Inflammatory macrophage treated with lipopolysaccharide for 1 hour (primary cell): ENCODE measurements at regions not wholly inside any gene's neighbourhood (a gene's known extent, or its start where the extent isn't known, plus 50 kb on each side); places are given as distances from the start of the nearest gene placed in this dataset.
"Not testable (repeated sequence)": the region's sequence is repeated elsewhere in the genome, so short reads cannot be mapped to it uniquely, and the experiment has no call there.

ENCODE experiments used
- DNase-seq, 2 donors: peaks; one replicate each; pipeline ENCODE4 v3.0.0-alpha.2; 2020 to 2022

- DNase-seq, result no peak
Observed at GRCh38 chr21:41630917-41631316, 123.0 kb upstream of the TMPRSS2 start.

- DNase-seq, result no peak
Observed at GRCh38 chr21:41630249-41630648, 122.3 kb upstream of the TMPRSS2 start.

GRCh38 chr21:41628256-41628655, 120.3 kb upstream of the TMPRSS2 start:
- DNase-seq, result no peak

GRCh38 chr21:41627428-41627827, 119.5 kb upstream of the TMPRSS2 start:
- DNase-seq, result no peak

- DNase-seq, result no peak
Observed at GRCh38 chr21:41626021-41626420, 118.1 kb upstream of the TMPRSS2 start.

- DNase-seq, result no peak
Observed at GRCh38 chr21:41625428-41625827, 117.5 kb upstream of the TMPRSS2 start.

GRCh38 chr21:41624674-41625310, 116.8 kb upstream of the TMPRSS2 start:
- DNase-seq, result peak; percentile 24

GRCh38 chr21:41623945-41624344, 116.0 kb upstream of the TMPRSS2 start:
- no peak for DNase-seq

- peak; percentile 24 to 44 for DNase-seq
Observed at GRCh38 chr21:41622831-41623548, 115.0 kb upstream of the TMPRSS2 start.

GRCh38 chr21:41622201-41622600, 114.2 kb upstream of the TMPRSS2 start:
- DNase-seq, result no peak

- DNase-seq, result no peak
Observed at GRCh38 chr21:41621513-41621912, 113.6 kb upstream of the TMPRSS2 start.

- DNase-seq, result no peak
Observed at GRCh38 chr21:41620982-41621381, 113.0 kb upstream of the TMPRSS2 start.

GRCh38 chr21:41620541-41620940, 112.6 kb upstream of the TMPRSS2 start:
- no peak for DNase-seq

GRCh38 chr21:41616031-41616591, 108.2 kb upstream of the TMPRSS2 start:
- DNase-seq, result no peak

- no peak for DNase-seq
Observed at GRCh38 chr21:41615613-41616012, 107.7 kb upstream of the TMPRSS2 start.

GRCh38 chr21:41614511-41614910, 106.6 kb upstream of the TMPRSS2 start:
- DNase-seq, result no peak

- DNase-seq, result no peak
Observed at GRCh38 chr21:41613533-41613909, 105.6 kb upstream of the TMPRSS2 start.

GRCh38 chr21:41612674-41613532, 104.9 kb upstream of the TMPRSS2 start:
- DNase-seq, result peak in 1 of 2 donors; percentile 49

GRCh38 chr21:41611966-41612606, 104.1 kb upstream of the TMPRSS2 start:
- no peak for DNase-seq

GRCh38 chr21:41611441-41611840, 103.5 kb upstream of the TMPRSS2 start:
- no peak for DNase-seq

GRCh38 chr21:41610840-41611115, 102.8 kb upstream of the TMPRSS2 start:
- not testable (repeated sequence) for DNase-seq

GRCh38 chr21:41610042-41610839, 102.3 kb upstream of the TMPRSS2 start:
- peak; percentile 31 to 79 for DNase-seq
